CD4-positive, alpha-beta T cell treated with Interleukin-15 for 4 hours (primary cell): ENCODE measurements at regions not wholly inside any gene's neighbourhood (a gene's known extent, or its start where the extent isn't known, plus 50 kb on each side); places are given as distances from the start of the nearest gene placed in this dataset.
"Not testable (repeated sequence)": the region's sequence is repeated elsewhere in the genome, so short reads cannot be mapped to it uniquely, and the experiment has no call there.

Experiments used
- DNase-seq: peaks from one replicate; pipeline ENCODE4 v3.0.0-alpha.2; 2020; ENCODE audit warnings: low spot score

DNA sequence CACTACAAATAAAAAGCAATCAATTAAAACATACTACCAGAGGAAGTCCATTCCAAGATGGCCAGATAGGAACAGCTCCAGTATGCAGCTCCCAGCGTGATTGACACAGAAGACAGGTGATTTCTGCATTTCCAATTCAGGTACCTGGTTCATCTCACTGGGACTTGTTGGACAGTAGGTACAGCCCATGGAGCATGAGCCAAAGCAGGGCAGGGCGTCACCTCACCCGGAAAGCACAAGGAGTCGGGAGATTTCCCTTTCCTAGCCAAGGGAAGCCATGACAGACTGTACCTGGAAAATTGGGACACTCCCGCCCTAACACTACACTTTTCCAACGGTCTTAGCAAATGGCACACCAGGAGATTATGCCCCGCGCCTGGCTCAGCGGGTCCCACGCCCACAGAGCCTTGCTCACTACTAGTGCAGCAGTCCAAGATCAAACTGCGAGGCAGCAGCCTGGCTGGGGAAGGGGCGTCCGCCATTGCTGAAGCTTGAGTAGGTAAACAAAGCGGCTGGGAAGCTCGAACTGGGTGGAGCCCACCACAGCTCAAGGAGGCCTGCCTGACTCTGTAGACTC, 106.0 kb downstream of the BUD13 start:
- DNase-seq = not testable (repeated sequence)

DNA sequence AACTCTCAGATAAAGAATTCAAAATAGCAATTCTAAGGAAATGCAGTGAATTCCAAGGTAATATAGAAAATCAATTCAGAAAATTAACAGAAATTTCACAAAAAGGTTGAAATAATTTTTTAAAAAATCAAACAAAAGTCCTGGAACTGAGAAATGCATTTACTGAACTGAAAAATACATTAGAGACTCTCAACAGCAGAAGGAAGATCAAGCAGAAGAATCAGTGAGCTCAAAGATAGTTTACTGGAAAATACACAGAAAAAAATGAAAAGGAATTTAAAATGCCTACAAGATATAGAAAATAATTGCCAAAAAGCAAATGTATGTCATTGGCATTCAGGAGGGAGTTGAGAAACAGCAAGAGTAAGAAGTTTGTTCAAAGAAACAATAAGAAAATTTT, 107.3 kb downstream of the BUD13 start:
- no peak for DNase-seq

DNA sequence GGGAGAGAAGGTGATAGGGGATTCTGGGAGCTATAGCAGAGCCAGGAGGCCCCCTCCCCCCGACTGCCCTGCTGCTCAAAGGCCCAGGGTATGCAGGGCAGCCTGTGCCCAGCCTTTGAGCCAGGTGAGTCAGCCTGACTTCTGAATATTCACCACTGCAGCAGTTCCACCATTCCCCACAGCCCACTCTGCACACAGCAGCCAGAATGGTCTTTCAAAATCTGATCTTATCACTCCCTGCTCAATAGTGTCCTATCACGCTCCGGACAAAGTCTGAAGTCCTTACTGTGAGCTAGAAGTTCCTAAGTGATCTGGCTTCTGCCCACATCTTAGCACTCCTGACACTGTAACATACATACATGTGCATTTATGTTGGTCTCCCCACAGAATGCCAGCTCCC, 111.7 kb downstream of the BUD13 start:
- DNase-seq = no peak

DNA sequence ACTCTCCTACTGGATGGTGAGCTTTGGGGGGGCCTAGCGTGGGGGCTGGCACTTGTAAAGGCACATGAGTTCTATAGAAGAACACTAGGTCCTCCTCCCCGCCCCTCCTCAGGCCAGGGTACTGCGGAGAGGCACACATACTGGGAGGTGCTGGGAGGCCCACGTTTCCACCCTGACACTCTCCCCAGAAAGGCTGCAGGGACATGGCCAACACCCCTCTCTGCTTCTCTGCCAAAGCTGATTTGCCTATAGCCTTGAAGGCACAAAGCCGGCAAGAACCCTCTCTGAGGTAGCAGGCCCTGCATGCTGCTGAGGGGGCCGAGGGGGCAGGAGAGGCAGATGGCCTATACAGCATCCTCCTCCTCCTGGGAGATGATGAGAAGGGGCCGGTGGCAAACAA, 112.8 kb downstream of the BUD13 start:
- DNase-seq = no peak

DNA sequence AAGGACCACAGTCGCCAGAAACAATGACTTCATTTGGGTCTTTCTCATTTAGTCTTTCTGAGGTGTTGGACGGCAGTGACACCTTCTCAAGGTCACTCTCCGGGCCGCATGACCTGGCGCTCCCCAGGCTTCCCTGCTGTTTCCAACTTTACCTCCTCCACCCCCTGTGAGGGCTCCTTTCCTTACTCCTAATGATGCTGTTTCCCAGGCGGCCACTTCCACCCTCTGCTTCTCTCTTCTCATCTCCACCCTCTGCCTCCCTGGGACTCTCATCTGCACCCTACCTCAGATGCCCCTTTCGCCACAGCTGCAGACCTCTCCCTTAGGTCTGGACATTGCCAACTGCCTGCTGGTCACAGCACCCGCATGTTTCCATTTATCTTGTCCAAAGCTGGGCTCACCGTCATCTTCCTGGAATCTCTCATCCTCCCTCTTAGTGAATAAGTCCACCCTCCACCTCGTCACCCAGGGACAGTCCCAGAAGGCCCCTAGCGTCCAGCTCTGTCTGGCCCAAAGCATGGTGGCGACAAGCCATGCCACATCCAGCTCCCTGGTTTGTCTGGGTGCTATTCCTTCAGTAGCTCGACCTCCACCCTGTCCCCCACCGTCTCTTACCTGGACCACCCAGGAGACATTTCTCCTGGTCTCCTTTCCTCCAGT, 113.8 kb downstream of the BUD13 start:
- DNase-seq = no peak

DNA sequence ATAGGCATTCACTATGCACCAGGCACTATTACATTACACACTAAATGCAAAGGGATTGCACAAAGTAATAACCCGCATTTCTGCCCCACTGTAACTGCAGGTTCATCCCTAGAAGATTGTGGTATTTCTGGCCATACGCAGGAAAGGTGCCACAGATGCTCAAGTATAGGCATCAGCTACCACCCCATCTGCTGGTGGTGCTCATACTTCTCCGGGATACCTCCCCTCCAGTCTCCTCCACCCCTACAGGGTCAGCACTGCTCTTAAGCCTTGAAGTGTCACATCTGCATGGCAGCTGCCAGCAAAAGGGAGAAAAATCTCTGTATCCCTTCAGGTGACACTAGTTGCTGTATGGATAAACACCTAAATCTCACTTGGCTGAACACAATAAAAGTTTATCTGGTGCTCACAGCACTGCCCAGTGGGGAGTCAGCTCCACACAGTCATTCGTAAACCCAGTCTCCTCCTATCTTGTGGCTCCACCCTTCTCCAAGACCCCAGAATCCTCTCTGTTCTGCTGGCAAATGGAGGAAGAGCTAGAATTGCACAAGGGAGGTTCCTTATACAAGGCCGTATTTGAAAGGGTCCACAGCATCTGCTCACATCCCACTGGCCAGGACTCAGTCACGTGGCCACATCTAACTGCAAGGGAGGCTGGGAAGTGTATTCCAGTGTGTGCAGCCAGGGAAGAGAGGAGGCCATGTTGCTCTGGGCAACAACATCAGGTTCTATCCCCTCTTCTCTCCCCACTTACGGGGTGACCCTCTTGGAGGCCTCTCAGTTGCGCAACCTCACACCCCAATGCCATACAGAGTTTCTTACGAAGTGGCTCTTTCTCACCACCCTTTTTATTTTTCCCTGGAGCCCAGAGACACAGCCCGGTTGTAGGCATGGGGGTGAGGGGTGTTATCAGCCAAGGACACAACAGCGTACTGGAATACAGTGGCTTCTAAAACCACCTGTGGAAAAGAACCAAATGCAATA, 114.7 kb downstream of the BUD13 start:
- no peak for DNase-seq

DNA sequence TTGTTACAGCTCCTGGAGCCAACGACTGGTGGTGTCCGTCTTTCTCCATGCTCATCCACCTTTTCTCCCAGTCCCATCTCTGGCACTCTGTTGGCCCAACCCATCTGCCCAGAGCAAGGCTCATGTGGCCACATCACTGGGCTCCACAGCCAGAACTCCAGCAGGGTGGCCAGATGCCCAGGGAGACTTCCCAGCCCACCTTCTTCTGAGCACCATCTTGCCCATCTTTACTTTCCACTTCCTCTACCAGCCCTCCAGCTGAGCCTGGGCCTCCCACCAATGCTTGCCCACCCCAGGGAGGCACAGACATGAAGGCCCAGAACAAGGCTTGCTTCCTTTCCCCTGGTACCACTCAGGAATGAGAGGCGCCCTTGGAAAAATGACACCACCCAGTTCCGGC, 116.8 kb downstream of the BUD13 start:
- no peak for DNase-seq

DNA sequence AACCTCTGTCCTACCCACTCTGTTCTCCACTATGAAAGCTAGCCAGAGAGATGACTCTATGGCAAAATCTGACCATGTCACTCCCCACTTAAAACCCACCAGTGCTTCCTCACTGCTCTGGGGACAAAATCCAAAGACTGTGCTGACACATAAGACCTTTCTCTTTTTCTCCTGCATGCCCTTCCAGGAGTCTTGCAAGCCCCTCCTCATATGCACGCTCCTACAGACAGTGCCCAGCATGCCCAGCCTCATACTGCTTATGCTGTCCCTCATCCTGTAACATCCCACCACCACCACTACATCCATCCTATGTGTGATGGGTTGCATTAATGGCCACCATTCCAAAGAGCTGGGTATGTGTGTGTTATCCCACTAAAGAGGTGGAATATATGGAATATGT, 118.3 kb downstream of the BUD13 start:
- DNase-seq = no peak

DNA sequence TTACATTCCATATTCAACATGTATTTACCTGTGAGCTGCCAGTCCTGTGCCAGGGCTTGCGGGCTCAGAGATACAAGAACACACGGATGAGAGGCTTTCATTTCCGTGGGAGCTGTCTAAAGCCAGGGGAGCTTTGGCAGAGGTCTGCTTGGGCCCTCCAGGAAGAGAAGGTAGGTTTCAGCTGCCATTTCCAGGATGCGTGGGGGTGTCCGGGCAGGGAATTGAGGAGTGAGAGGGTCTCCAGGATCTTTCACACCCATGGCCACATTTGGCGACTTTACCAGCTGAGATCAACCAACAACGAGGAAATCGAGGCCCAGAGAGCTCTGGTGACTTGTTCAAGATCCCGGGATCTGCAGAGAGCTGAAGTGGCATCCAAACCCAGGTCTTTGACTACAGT, 119.6 kb downstream of the BUD13 start:
- DNase-seq = no peak

DNA sequence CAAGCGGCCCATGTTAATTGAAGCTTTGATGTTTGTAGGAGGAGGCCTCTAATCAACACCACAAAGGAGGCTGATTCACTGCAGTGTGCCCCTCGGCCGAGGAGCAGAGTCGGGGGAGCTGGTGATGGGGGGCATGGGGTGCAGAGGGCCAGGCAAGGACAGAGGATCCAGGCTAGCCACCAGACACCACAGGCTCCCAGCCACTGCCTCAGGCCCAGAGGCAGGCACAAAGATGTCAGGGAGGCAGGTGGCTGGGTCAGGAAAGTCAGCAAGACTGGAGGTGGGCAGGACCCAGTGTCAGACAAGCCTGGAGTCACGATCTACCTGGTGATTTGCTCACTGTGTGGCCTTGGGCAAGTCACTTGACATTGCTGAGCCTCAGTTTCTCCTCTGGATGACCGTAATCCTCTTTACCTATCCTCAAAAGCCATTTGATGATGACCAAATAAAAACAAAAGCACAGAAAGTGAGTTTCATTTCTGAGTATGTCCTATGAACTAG, 121.0 kb downstream of the BUD13 start:
- no peak for DNase-seq

DNA sequence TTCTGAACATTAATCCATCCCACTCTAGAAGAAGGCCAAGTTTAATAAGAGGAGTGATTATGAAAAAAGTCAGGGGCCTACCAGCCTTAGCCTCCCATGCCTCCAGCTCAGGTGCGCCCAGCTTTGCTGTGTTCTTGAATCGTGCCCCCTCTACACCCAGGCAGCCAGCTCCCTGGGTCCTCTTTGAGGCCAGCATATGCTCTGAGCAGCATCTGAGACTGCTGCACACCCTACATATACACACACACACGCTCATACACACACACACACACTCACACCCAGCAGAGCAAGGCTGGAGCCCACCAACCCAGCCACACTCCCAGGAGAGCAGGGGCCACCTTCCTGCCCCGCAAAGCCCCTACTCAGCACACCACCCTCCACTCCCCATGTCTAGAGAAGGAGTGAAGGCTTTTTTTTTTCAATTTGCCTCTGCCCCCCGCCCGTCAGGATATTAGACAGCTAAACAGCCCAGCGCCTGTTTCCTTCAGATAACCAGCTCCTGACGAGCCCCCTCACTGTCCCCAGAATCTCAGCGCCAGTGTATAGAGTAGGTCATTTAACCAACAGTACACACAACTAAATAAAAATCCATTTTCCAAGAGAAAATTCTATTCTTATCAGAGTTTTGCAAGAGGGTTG, 121.6 kb downstream of the BUD13 start:
- no peak for DNase-seq

DNA sequence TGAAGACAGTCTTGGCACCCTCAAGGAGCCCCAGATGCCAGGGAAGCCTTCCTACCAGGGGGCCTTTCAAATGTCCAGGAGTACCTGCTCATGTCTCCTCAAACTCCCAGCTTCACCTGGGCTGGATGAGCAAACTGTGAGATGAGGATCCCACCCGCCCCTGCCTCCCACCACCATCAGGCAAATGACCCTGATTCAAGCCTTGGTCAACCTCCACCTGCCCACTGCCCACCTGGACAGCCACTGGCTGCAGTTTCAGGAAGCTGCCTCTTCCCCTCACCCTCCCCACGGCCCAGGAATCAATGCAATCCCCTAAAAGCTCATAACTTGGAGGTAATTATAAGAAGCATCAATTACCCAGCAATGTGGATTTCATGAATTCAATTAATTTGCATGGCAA, 122.7 kb downstream of the BUD13 start:
- no peak for DNase-seq

DNA sequence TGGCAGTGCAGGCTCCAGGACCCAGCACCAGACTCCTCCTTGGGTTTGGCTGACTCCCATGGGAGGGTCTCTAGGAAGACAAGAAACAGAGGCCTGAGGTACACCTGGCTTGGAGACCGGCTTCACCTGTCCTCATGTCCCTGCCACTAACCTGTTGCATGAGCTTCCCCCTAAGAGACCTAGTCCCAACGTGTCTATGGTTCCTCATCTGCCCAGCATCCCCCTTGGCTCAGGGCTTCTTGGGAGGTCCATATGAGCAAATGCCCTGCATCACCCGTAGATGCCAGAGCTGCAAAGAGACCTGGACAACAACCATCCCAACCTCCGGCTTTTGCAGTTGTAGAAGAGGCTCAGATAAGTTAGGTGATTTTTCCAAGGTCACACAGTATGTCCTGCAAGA, 123.5 kb downstream of the BUD13 start:
- DNase-seq = no peak

DNA sequence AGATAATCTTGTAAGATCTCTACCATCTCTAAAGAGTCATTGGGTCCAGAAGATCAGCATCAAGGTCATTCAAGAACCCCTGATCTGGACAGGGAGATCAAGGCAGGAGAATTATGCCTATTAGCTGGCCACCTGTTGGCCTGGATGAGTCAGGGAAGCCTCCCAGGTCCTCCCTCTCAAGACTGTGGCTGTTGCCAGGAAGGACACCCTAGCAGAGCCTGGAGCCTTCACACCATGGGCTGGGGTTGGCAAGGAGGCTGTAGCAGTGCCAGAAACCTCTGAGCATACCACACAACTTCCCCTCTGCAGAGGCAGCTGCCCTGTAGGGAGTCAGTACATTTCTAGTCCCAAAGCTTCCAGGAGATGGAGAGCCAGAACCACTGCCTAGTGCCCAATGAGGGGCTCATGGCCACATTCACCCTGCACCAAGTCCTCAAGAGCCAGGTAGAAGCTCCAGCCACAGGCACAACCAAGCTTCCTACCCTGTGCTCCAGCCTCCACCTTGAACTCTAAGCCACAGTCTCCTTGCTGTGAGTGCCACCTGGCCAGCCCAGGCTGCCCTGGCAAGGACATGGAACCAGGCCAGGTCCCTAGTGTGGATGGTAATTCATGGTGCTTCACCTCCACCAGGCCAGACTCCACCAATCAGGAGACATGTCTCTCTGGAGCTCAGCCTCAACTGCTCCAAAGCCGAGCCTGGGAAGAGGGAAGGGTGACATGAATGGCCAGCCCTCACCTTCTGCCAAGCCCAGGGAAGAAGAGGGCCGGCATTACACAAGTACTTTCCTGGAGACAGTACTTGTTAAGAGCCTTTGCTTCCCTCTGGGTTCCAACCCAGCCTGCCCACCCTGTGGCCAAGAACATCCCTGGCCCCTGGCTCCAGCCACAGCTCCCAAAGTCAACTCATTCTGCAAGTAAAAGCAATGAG, 124.3 kb downstream of the BUD13 start:
- DNase-seq = no peak

DNA sequence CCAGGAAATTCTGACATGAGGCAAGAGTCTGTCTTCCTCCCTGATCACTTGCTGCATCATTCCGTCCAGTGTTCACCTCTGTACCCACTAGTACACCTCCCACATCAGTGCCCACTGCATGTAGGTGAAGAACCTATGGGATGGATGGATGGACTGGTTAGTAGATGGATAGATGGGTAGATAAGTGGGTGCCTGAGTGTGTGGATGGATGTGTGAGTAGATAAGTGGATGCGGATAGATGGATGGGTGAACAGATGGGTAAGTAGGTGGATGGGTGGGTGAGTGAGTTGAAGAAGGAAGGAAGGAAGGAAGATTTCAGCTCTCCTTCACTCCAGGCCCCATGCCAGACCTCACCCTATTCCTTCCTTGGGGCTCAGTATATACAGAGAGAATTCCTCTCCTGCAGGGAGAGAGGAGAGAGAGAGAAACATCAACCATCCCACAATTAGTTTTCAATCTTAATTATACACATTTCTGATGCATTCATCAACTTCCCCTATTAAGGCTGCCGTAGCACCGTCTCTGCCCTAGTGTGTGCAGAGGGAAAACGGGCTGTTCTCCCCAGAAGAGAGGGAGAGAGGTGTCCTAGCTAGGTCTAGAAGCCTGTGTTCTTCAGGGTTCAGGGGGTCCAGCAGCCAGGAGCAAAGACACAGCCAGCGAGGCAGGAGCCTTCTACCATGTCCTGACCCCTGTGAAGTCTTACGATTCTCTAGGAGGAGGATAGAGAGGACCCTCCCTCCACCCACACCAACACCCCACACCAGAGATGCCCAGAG, 125.3 kb downstream of the BUD13 start:
- DNase-seq = no peak

DNA sequence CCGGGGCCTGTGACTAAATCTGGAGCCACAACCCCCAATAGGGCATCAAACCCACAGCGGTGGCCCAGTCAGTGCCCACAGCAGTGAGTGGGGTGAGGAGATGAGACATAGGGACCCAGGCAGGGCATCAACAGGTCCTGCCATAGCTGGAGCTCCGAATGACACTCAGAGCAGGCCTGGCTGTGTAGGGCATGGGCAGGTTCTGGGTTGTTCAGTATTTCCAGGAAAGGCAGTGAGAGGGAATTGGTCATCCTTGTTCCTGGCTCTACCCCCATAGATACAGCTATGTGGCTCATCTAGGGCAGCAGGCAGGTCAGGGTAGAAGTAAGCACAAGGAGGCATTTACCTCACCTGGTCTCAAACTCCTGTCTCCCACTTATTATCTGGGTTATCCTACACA, 126.6 kb downstream of the BUD13 start:
- no peak for DNase-seq

DNA sequence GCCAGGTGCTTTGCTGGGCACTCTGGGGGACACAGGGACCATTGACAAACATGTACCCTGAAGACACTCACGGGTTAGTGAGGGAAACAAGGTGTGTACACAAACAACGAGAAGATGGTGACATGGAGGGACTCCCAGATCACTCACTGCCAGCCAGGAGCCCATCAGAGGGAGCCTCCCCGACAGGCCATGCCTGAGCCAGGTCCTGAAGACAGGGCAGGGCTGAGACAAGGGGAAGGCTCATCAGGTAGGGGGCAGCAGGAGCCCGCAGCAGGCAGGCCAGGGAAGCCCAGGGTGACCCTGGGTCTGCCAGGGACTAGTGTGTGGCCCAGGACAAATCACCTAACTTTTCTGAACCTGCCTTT, 127.9 kb downstream of the BUD13 start:
- no peak for DNase-seq

DNA sequence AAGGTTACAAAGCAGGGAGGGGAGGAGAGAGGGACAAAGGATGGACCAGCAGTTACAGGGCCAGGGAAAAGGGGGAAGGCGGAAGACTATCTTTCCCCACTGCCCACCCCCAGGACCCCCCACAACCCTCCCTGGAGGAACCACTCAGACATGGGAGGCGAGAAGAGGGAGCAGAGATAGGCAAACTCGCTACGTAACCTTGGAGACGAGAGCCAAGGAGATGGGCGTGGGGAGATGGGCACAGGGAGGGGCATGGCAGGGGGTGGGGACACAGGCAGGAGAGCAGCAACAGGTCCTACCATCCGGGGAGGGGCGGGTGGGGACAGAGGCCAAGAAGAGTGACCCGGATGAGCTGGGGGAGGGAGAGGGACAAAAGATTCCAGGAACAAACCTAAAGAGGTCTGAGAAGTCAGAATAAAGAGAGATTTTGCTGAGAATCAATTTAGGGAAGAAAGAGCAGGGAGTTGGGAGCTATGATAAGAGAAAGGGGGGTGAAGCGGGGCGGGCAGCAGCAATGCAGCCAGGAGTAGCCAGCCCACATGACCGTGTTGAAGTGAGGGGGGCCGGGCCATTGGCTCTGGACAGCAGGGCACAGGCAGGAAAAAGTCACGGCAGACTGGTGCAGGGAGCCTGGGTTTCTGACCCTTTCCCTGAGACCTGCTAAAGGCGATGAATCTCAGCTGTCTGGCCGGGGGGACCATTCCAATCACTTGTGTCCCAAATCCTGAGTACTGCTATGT, 128.4 kb downstream of the BUD13 start:
- no peak for DNase-seq

DNA sequence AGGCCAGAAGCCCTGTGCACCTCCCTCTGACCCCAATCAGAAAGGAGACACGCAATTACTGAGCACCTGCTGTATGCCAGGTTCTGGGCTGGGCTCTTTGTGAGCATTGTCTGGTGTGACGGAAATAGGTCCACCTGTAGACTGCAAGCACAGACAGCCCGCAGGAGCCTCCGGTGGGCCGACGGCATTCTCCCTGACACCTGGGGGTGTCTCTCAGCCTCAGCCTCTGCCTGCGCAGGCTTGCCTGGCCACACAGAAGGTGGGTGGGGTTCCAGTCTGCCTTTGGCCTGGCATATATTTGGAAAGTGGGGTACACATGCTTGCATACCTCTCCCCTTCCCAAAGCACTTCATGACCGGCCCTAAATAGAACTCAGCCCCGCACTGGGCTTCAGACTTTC, 129.3 kb downstream of the BUD13 start:
- DNase-seq = no peak

DNA sequence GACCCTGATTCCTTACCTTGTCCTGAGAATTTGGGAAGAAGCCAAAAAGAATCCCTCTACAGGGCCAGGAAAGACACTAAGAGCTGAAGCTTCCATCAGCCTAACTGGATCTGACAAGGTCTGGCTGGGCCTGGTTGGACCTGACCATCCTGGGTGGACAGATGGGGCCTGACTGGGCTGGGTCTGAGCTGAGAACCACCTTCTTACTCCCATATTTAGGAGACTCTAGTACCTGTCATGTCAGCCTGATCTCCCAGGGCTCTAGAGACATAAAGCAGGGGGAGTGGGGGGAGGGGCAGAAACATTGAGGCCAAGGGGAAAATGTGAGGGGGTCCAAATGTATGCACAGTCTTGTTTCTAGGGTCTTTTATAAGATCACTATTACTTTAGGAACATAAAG, 129.9 kb downstream of the BUD13 start:
- DNase-seq = no peak
